ENCODE measurements at regions not wholly inside any gene's neighbourhood (a gene's known extent, or its start where the extent isn't known, plus 50 kb on each side); places are given as distances from the start of the nearest gene placed in this dataset.

DNA sequence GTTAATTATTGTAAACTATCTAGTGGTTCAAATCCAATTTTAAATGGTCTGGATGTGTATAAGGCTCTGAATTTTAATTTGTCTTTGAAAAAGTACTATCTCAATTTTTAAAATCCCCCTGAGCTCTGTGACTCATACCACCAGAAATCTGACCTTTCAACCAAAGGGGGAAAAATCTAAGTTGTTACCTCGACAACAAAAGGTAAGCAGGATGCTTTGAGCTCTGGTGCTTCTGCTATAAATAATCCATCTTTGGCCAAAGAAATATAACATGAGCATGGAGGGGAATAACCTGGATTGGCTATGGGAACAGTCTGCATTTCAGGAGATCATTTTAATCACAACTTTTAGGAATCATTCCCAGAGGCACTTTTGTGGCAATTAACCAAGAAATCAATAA is 76.3 kb upstream of the PCSK1 start:
- Histone ChIP-seq H2AFZ (ENCODE audit: low read length) (no peak overlapping the region), H3K56ac (replicated peaks; ENCODE audit: insufficient read length, low read depth, low read length) (no peak overlapping the region), H3K27me3 (replicated peaks in 1 of 4; ENCODE audit: control insufficient read depth in 3 of 4, extremely low read depth in 1 of 4, insufficient read depth in 3 of 4, low read length in 3 of 4) (no peaks in the 10 kb centered on the region), H3K4me2 (ENCODE audit: insufficient read depth in 1 of 2, low read depth in 2 of 2, low read length in 2 of 2) (no peak overlapping the region), H3K9ac (replicated peaks in 1 of 4; ENCODE audit: extremely low read depth in 1 of 4, low read depth in 3 of 4, low read length in 3 of 4) (no peak overlapping the region), H3K4me3 (ENCODE audit: extremely low read depth in 1 of 4, insufficient read depth in 2 of 4, low read depth in 3 of 4, low read length in 4 of 4) (no peak overlapping the region), H4K20me1 (replicated peaks in 1 of 2; ENCODE audit: control insufficient read depth in 1 of 2, insufficient read depth in 2 of 2, low read length in 2 of 2) (no peaks in the 10 kb centered on the region), H3K36me3 (ENCODE audit: control insufficient read depth in 2 of 4, insufficient read depth in 4 of 4, low read length in 3 of 4) (no peaks in the 10 kb centered on the region), H3K9me3 (ENCODE audit: insufficient read depth in 2 of 2, low read depth in 1 of 2, low read length in 1 of 2) (no peaks in the 10 kb centered on the region), H4K91ac (replicated peaks; ENCODE audit: insufficient read length, low read length) (no peak overlapping the region), H2BK20ac (ENCODE audit: low read length) (no peak overlapping the region), H3K4ac (replicated peaks; ENCODE audit: insufficient read length, low read depth, low read length) (no peak overlapping the region), H2BK5ac (ENCODE audit: low read depth, low read length) (no peak overlapping the region), H4K5ac (ENCODE audit: insufficient read length, low read depth, low read length) (no peak overlapping the region), H2BK120ac (replicated peaks; ENCODE audit: low read depth, low read length) (no peak overlapping the region), H2BK12ac (ENCODE audit: low read depth, low read length) (no peak overlapping the region), H3K18ac (ENCODE audit: extremely low read depth, low read length) (no peak overlapping the region), H3K4me1 (replicated peaks in 1 of 4; ENCODE audit: control insufficient read depth in 3 of 4, insufficient read depth in 4 of 4, low read length in 3 of 4) (no peaks in the 10 kb centered on the region), H3K14ac (ENCODE audit: insufficient read length) (no peak overlapping the region), H2BK15ac (ENCODE audit: low read length) (no peak overlapping the region), H3K79me2 (ENCODE audit: control insufficient read depth in 1 of 2, insufficient read depth in 2 of 2, low read length in 2 of 2) (no peaks in the 10 kb centered on the region), H2AK5ac (ENCODE audit: low read depth, low read length) (no peak overlapping the region), H3K27ac (ENCODE audit: low read depth, low read length) (no peak overlapping the region), H3K79me1 (ENCODE audit: low read depth, low read length) (no peaks in the 10 kb centered on the region), H3K23ac (ENCODE audit: insufficient read length) (no peak overlapping the region), H4K8ac (ENCODE audit: extremely low read depth, insufficient read depth, low read length) (no peak overlapping the region), H3K23me2 (ENCODE audit: low read depth, low read length) (no peaks in the 10 kb centered on the region)
- ChIA-PET POLR2A (ENCODE audit: partially characterized antibody) (no interaction called here), CTCF (ENCODE audit: partially characterized antibody) (interaction anchor here (1.1 kb wide), 1 partner anchor 15 kb away, joined by 5 read pairs; no protein-coding TSS in a partner anchor)
- DNase-seq (ENCODE audit: low read depth in 1 of 2, low spot score in 2 of 2) (no peak), FAIRE-seq (no peak)
- 0% methylated on average over 1 of the region's 1 CpG; no CpG with 5 or more reads in 1 of the 2 experiments for WGBS, 2 experiments (ENCODE audit: extremely low coverage in 1 of 2, insufficient coverage in 1 of 2, insufficient read length in 1 of 2, insufficient replicate concordance in 2 of 2, low coverage in 1 of 2, low lambda C conversion rate in 2 of 2, missing lambda C conversion rate in 1 of 2)
- TF ChIP-seq, protein P1, sequence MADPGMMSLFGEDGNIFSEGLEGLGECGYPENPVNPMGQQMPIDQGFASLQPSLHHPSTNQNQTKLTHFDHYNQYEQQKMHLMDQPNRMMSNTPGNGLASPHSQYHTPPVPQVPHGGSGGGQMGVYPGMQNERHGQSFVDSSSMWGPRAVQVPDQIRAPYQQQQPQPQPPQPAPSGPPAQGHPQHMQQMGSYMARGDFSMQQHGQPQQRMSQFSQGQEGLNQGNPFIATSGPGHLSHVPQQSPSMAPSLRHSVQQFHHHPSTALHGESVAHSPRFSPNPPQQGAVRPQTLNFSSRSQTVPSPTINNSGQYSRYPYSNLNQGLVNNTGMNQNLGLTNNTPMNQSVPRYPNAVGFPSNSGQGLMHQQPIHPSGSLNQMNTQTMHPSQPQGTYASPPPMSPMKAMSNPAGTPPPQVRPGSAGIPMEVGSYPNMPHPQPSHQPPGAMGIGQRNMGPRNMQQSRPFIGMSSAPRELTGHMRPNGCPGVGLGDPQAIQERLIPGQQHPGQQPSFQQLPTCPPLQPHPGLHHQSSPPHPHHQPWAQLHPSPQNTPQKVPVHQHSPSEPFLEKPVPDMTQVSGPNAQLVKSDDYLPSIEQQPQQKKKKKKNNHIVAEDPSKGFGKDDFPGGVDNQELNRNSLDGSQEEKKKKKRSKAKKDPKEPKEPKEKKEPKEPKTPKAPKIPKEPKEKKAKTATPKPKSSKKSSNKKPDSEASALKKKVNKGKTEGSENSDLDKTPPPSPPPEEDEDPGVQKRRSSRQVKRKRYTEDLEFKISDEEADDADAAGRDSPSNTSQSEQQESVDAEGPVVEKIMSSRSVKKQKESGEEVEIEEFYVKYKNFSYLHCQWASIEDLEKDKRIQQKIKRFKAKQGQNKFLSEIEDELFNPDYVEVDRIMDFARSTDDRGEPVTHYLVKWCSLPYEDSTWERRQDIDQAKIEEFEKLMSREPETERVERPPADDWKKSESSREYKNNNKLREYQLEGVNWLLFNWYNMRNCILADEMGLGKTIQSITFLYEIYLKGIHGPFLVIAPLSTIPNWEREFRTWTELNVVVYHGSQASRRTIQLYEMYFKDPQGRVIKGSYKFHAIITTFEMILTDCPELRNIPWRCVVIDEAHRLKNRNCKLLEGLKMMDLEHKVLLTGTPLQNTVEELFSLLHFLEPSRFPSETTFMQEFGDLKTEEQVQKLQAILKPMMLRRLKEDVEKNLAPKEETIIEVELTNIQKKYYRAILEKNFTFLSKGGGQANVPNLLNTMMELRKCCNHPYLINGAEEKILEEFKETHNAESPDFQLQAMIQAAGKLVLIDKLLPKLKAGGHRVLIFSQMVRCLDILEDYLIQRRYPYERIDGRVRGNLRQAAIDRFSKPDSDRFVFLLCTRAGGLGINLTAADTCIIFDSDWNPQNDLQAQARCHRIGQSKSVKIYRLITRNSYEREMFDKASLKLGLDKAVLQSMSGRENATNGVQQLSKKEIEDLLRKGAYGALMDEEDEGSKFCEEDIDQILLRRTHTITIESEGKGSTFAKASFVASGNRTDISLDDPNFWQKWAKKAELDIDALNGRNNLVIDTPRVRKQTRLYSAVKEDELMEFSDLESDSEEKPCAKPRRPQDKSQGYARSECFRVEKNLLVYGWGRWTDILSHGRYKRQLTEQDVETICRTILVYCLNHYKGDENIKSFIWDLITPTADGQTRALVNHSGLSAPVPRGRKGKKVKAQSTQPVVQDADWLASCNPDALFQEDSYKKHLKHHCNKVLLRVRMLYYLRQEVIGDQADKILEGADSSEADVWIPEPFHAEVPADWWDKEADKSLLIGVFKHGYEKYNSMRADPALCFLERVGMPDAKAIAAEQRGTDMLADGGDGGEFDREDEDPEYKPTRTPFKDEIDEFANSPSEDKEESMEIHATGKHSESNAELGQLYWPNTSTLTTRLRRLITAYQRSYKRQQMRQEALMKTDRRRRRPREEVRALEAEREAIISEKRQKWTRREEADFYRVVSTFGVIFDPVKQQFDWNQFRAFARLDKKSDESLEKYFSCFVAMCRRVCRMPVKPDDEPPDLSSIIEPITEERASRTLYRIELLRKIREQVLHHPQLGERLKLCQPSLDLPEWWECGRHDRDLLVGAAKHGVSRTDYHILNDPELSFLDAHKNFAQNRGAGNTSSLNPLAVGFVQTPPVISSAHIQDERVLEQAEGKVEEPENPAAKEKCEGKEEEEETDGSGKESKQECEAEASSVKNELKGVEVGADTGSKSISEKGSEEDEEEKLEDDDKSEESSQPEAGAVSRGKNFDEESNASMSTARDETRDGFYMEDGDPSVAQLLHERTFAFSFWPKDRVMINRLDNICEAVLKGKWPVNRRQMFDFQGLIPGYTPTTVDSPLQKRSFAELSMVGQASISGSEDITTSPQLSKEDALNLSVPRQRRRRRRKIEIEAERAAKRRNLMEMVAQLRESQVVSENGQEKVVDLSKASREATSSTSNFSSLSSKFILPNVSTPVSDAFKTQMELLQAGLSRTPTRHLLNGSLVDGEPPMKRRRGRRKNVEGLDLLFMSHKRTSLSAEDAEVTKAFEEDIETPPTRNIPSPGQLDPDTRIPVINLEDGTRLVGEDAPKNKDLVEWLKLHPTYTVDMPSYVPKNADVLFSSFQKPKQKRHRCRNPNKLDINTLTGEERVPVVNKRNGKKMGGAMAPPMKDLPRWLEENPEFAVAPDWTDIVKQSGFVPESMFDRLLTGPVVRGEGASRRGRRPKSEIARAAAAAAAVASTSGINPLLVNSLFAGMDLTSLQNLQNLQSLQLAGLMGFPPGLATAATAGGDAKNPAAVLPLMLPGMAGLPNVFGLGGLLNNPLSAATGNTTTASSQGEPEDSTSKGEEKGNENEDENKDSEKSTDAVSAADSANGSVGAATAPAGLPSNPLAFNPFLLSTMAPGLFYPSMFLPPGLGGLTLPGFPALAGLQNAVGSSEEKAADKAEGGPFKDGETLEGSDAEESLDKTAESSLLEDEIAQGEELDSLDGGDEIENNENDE (IDR thresholded peaks at IDR 0.05; ENCODE audit: insufficient replicate concordance, low read length) = no peak

Data from H1 (cell line).